ENCODE measurements at regions not wholly inside any gene's neighbourhood (a gene's known extent, or its start where the extent isn't known, plus 50 kb on each side); places are given as distances from the start of the nearest gene placed in this dataset.

DNA sequence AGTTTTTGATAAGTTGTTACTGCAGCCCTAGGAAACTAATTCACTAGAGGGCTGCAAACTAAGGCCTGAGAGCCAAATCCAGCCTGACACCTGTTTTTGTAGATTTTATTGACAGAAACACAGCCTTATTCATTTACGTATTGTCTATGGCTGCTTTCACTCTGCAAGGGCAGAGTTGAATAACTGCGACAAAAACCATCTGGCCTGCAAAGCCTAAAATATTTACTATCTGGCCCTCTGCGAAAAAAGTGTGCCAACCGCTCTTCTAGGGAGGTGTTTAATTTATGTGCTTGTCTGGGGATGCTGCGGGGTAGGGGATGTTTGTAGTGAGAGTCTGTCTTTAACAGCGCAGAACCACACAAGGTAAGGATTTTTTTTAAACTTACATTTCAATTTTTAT is 165.0 kb upstream of the RBFOX1 start:
- Histone ChIP-seq H4K20me1 (ENCODE audit: insufficient read depth, low read length) (no peaks in the 10 kb centered on the region), H3K4me1 (ENCODE audit: control insufficient read depth, insufficient read depth, low read length) (no peaks in the 10 kb centered on the region), H3K9ac (ENCODE audit: low read depth, low read length) (no peak overlapping the region), H3K4ac (ENCODE audit: low read depth, low read length) (no peak overlapping the region), H3K79me1 (ENCODE audit: low read depth in 1 of 2, low read length in 2 of 2) (no peaks in the 10 kb centered on the region), H4K91ac (ENCODE audit: insufficient read depth, low read depth, low read length) (no peak overlapping the region), H3K27ac (ENCODE audit: insufficient read depth, low read length) (no peak overlapping the region), H3K18ac (ENCODE audit: low read depth, low read length) (no peak overlapping the region), H3K23ac (ENCODE audit: low read depth, low read length) (no peak overlapping the region), H3K56ac (ENCODE audit: extremely low read depth, insufficient read depth, low read length) (no peak overlapping the region), H2BK5ac (ENCODE audit: low read depth, low read length, poor library complexity, severe bottlenecking) (no peak overlapping the region), H2AFZ (replicated peaks; ENCODE audit: low read length, poor library complexity) (no peak overlapping the region), H3K9me1 (ENCODE audit: insufficient read depth, low read length) (no peaks in the 10 kb centered on the region), H2AK5ac (ENCODE audit: low read depth, low read length) (no peak overlapping the region), H3K27me3 (ENCODE audit: control insufficient read depth, insufficient read depth, low read length) (no peaks in the 10 kb centered on the region), H2AK9ac (replicated peaks; ENCODE audit: low read depth, low read length, poor library complexity) (no peak overlapping the region), H3K4me2 (ENCODE audit: low read depth, low read length) (no peak overlapping the region), H2BK15ac (ENCODE audit: low read depth, low read length) (no peak overlapping the region), H2BK20ac (ENCODE audit: low read depth, low read length) (no peak overlapping the region), H4K5ac (ENCODE audit: low read depth, low read length) (no peak overlapping the region), H3K9me3 (ENCODE audit: control insufficient read depth, insufficient read depth, low read length) (peaks cover 18% of the 10 kb centered on the region), H3K14ac (replicated peaks; ENCODE audit: low read depth, low read length) (no peak overlapping the region), H4K8ac (ENCODE audit: low read depth in 2 of 2, low read length in 2 of 2) (no peak overlapping the region), H2BK120ac (ENCODE audit: low read depth, low read length) (no peak overlapping the region), H3K4me3 (ENCODE audit: insufficient read depth, low read depth, low read length) (no peak overlapping the region), H3K36me3 (ENCODE audit: control insufficient read depth, insufficient read depth, low read length) (no peaks in the 10 kb centered on the region)
- intact Hi-C loops (cut with micrococcal nuclease) (no loop called here), dilution Hi-C loops (cut with HindIII; ENCODE audit: low sequenced_read_pairs, unreplicated experiment) (no loop called here), in situ Hi-C loops (cut with MboI; ENCODE audit: low sequenced_read_pairs) (no loop called here)
- TF ChIP-seq MAZ (IDR thresholded peaks at IDR 0.05; ENCODE audit: borderline replicate concordance, low read depth, low read length) (no peak), MXI1 (IDR thresholded peaks at IDR 0.05; ENCODE audit: borderline replicate concordance, low read depth, low read length) (no peak), SMC3 (IDR thresholded peaks at IDR 0.05; ENCODE audit: low read depth, low read length) (no peak), RAD21 (IDR thresholded peaks at IDR 0.05; ENCODE audit: low read length) (no peak), MAFK (IDR thresholded peaks at IDR 0.05; ENCODE audit: low read depth, low read length) (no peak), CEBPB (IDR thresholded peaks at IDR 0.05; ENCODE audit: low read depth, low read length) (no peak), FOS (IDR thresholded peaks at IDR 0.05; ENCODE audit: low read depth, low read length) (no peak), RCOR1 (IDR thresholded peaks at IDR 0.05; ENCODE audit: insufficient replicate concordance, low read length) (no peak), NFE2L2 (IDR thresholded peaks at IDR 0.05; ENCODE audit: low read depth, low read length) (no peak), RFX5 (IDR thresholded peaks at IDR 0.05; ENCODE audit: low read depth, low read length) (no peak), CHD1 (IDR thresholded peaks at IDR 0.05; ENCODE audit: low read depth, low read length) (no peak), POLR2A (IDR thresholded peaks at IDR 0.05; ENCODE audit: low read depth, low read length) (no peak), BHLHE40 (IDR thresholded peaks at IDR 0.05; ENCODE audit: low read depth, low read length) (no peak)
- TF ChIP-seq, protein P1, sequence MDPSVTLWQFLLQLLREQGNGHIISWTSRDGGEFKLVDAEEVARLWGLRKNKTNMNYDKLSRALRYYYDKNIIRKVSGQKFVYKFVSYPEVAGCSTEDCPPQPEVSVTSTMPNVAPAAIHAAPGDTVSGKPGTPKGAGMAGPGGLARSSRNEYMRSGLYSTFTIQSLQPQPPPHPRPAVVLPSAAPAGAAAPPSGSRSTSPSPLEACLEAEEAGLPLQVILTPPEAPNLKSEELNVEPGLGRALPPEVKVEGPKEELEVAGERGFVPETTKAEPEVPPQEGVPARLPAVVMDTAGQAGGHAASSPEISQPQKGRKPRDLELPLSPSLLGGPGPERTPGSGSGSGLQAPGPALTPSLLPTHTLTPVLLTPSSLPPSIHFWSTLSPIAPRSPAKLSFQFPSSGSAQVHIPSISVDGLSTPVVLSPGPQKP (IDR thresholded peaks at IDR 0.05; ENCODE audit: borderline replicate concordance, low read depth, low read length) = no peak
- TF ChIP-seq, protein P2, sequence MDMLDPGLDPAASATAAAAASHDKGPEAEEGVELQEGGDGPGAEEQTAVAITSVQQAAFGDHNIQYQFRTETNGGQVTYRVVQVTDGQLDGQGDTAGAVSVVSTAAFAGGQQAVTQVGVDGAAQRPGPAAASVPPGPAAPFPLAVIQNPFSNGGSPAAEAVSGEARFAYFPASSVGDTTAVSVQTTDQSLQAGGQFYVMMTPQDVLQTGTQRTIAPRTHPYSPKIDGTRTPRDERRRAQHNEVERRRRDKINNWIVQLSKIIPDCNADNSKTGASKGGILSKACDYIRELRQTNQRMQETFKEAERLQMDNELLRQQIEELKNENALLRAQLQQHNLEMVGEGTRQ (IDR thresholded peaks at IDR 0.05; ENCODE audit: low read depth, low read length) = no peak
- TF ChIP-seq, protein P3, sequence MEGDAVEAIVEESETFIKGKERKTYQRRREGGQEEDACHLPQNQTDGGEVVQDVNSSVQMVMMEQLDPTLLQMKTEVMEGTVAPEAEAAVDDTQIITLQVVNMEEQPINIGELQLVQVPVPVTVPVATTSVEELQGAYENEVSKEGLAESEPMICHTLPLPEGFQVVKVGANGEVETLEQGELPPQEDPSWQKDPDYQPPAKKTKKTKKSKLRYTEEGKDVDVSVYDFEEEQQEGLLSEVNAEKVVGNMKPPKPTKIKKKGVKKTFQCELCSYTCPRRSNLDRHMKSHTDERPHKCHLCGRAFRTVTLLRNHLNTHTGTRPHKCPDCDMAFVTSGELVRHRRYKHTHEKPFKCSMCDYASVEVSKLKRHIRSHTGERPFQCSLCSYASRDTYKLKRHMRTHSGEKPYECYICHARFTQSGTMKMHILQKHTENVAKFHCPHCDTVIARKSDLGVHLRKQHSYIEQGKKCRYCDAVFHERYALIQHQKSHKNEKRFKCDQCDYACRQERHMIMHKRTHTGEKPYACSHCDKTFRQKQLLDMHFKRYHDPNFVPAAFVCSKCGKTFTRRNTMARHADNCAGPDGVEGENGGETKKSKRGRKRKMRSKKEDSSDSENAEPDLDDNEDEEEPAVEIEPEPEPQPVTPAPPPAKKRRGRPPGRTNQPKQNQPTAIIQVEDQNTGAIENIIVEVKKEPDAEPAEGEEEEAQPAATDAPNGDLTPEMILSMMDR (conservative IDR thresholded peaks at IDR 0.05; ENCODE audit: low read depth, low read length) = no peak
- ATAC-seq (ENCODE audit: low read depth) (no peak), DNase-seq (no peak)
- POLR2A ChIA-PET (ENCODE audit: unreplicated experiment) = no interaction called here
- WGBS, 2 experiments (ENCODE audit: extremely low coverage in 2 of 2, insufficient read length in 1 of 2) = no CpG with 5 or more reads among the region's 6 CpGs
- CTCF ChIA-PET = no interaction called here
- BruUV-seq (replicated peaks) = no TSS peak
